ENCODE measurements at regions not wholly inside any gene's neighbourhood (a gene's known extent, or its start where the extent isn't known, plus 50 kb on each side); places are given as distances from the start of the nearest gene placed in this dataset.

GRCh38 chr14:34161351-34162082, 210.6 kb upstream of the EGLN3 start:
- TF ChIP-seq SUZ12 (IDR thresholded peaks at IDR 0.05; ENCODE audit: extremely low read depth, insufficient read depth, insufficient read length) (no peak), YY1 (IDR thresholded peaks at IDR 0.05; ENCODE audit: insufficient read depth, insufficient read length) (no peak), ZNF274 (IDR thresholded peaks at IDR 0.05; ENCODE audit: low read depth, low read length) (no peak)

All from NT2/D1 (cell line).